GM12878 (cell line): ENCODE measurements at regions not wholly inside any gene's neighbourhood (a gene's known extent, or its start where the extent isn't known, plus 50 kb on each side); places are given as distances from the start of the nearest gene placed in this dataset.

Source experiments
- ATAC-seq: fragments of 200-7000 bp; cut with Tn5 transposase; 3 replicates; pipeline ENCODE4 v1.9.1; 2020; ENCODE audit warnings: mild to moderate bottlenecking, moderate library complexity
- BruUV-seq: library from RNA; stranded (reverse); fragments of 400-500 nt; replicated peaks from 2 replicates; lab custom pipeline; 2021; lab: Mats Ljungman, UMichigan
- CTCF ChIA-PET: fragments of 300-600 bp; sonication (Branson Sonifier 250); formaldehyde crosslinking; extraction: SDS; loops from one replicate; lab custom pipeline; 2021; ENCODE audit warnings: inconsistent platforms; lab: Yijun Ruan, JAX
- POLR2A ChIA-PET: fragments of 350-600 bp; formaldehyde crosslinking; extraction: SDS; loops from one replicate; lab custom pipeline; 2021; ENCODE audit warnings: inconsistent platforms; lab: Charles Lee
- RAD21 ChIA-PET: fragments of 300-600 bp; sonication (Branson Sonifier 250); formaldehyde crosslinking; loops from one replicate; lab custom pipeline; 2023; ENCODE audit warnings: antibody characterized with exemption; ENCODE audit not compliant: unreplicated experiment; lab: Charles Lee
- SMC1A ChIA-PET: fragments of 300-600 bp; sonication (Branson Sonifier 250); formaldehyde crosslinking; loops from one replicate; lab custom pipeline; 2023; ENCODE audit not compliant: unreplicated experiment, uncharacterized antibody; lab: Charles Lee
- DNase-seq: peaks from one replicate; pipeline ENCODE4 v3.0.0-alpha.2; 2011; ENCODE audit warnings: low read depth, low spot score
- FAIRE-seq: peaks from 3 replicates; lab custom pipeline; 2011; peaks lifted over from hg19 to GRCh38; lab: Jason Lieb, UNC
- H2AFZ ChIP-seq: 2 replicates; pipeline ENCODE4 v1.6.0; 2011; ENCODE audit warnings: low read depth, low read length, control low read depth; ENCODE audit not compliant: control insufficient read depth
- H3K27ac ChIP-seq: 2 replicates; pipeline ENCODE4 v1.5.1; 2011; ENCODE audit warnings: control low read depth; ENCODE audit not compliant: control insufficient read depth, insufficient read depth
- H3K27me3 ChIP-seq, 2 experiments: replicated peaks in 1 of 2; 2 replicates each; pipeline versions ENCODE4 v1.6.0 to v1.6.1; 2011; ENCODE audit warnings: low read length in 1 of 2; ENCODE audit not compliant: control insufficient read depth in 2 of 2, insufficient read depth in 2 of 2
- H3K36me3 ChIP-seq, 2 experiments: 2 replicates each; pipeline ENCODE4 v1.5.1; 2011; ENCODE audit warnings: low read length in 1 of 2; ENCODE audit not compliant: control insufficient read depth in 2 of 2, insufficient read depth in 2 of 2
- H3K4me1 ChIP-seq: 2 replicates; pipeline ENCODE4 v1.6.1; 2011; ENCODE audit warnings: mild to moderate bottlenecking, low read length, moderate library complexity, mixed read lengths; ENCODE audit not compliant: control insufficient read depth, insufficient read depth
- H3K4me2 ChIP-seq: 2 replicates; pipeline ENCODE4 v1.6.0; 2011; ENCODE audit warnings: control low read depth; ENCODE audit not compliant: control insufficient read depth, insufficient read depth
- H3K4me3 ChIP-seq: fragments of 200-600 bp; sonication (generic); 2 replicates; pipeline ENCODE4 v1.5.1; 2016
- H3K79me2 ChIP-seq: 2 replicates; pipeline ENCODE4 v1.6.0; 2011; ENCODE audit warnings: low read length; ENCODE audit not compliant: control insufficient read depth, insufficient read depth
- H3K9ac ChIP-seq: 2 replicates; pipeline ENCODE4 v1.8.0; 2011; ENCODE audit warnings: low read length, control low read depth, mixed read lengths; ENCODE audit not compliant: control insufficient read depth, insufficient read depth
- H3K9me3 ChIP-seq: replicated peaks from 3 replicates; pipeline ENCODE4 v1.5.1; 2011; ENCODE audit warnings: mild to moderate bottlenecking, low read length; ENCODE audit not compliant: control insufficient read depth, insufficient read depth
- H4K20me1 ChIP-seq: 2 replicates; pipeline ENCODE4 v1.6.0; 2011; ENCODE audit not compliant: control insufficient read depth, insufficient read depth
- BACH1 ChIP-seq: fragments of 450-650 bp; IDR thresholded peaks from 2 replicates; pipeline ENCODE4 v1.6.1; 2017; ENCODE audit warnings: mild to moderate bottlenecking, borderline replicate concordance
- BMI1 ChIP-seq: fragments of 450-650 bp; IDR thresholded peaks from 2 replicates; pipeline ENCODE4 v1.6.1; 2016; ENCODE audit warnings: mild to moderate bottlenecking, moderate library complexity, borderline replicate concordance
- CBFB ChIP-seq: IDR thresholded peaks from 2 replicates; pipeline ENCODE4 v1.6.1; 2016; ENCODE audit warnings: antibody characterized with exemption, low read depth
- ESRRA ChIP-seq: IDR thresholded peaks from 2 replicates; pipeline ENCODE4 v1.6.1; 2012; ENCODE audit warnings: mild to moderate bottlenecking, low read length, improper control_type of control experiment
- ETV6 ChIP-seq, 2 experiments: fragments of 450-650 bp in 1 of 2; IDR thresholded peaks in 1 of 2; conservative IDR thresholded peaks in 1 of 2; 2 replicates each; pipeline ENCODE4 v1.6.1; 2014; ENCODE audit warnings: antibody characterized with exemption in 1 of 2, borderline replicate concordance in 1 of 2, low read depth in 1 of 2, mild to moderate bottlenecking in 1 of 2, moderate library complexity in 1 of 2
- FOS ChIP-seq: IDR thresholded peaks from 3 replicates; pipeline ENCODE4 v1.6.1; 2011; ENCODE audit warnings: borderline replicate concordance; ENCODE audit not compliant: insufficient read length; ENCODE audit errors: extremely low read depth
- GATAD2B ChIP-seq: fragments of 450-650 bp; conservative IDR thresholded peaks from 2 replicates; pipeline ENCODE4 v1.6.1; 2017; ENCODE audit warnings: low read depth, mild to moderate bottlenecking, moderate library complexity
- IRF4 ChIP-seq: IDR thresholded peaks from 2 replicates; pipeline ENCODE4 v1.6.1; 2011; ENCODE audit warnings: low read depth, low read length
- JUNB ChIP-seq: IDR thresholded peaks from 2 replicates; pipeline ENCODE4 v1.6.1; 2016; ENCODE audit warnings: antibody characterized with exemption, mild to moderate bottlenecking
- NR2C1 ChIP-seq: fragments of 450-650 bp; IDR thresholded peaks from 2 replicates; pipeline ENCODE4 v1.6.1; 2017; ENCODE audit warnings: antibody characterized with exemption, mild to moderate bottlenecking, moderate library complexity
- NR2F1 ChIP-seq: fragments of 450-650 bp; conservative IDR thresholded peaks from 2 replicates; pipeline ENCODE4 v1.6.1; 2017; ENCODE audit warnings: mild to moderate bottlenecking
- NRF1 ChIP-seq: conservative IDR thresholded peaks from 2 replicates; pipeline ENCODE4 v1.6.1; 2011; ENCODE audit warnings: mild to moderate bottlenecking, low read depth, low read length, improper control_type of control experiment
- SREBF1 ChIP-seq: IDR thresholded peaks from 2 replicates; pipeline ENCODE4 v1.6.1; 2012; ENCODE audit warnings: mild to moderate bottlenecking, low read length
- SUZ12 ChIP-seq: fragments of 200-600 bp; sonication (generic); IDR thresholded peaks from one replicate; pipeline ENCODE4 v1.6.1; 2018; ENCODE audit warnings: antibody characterized with exemption, mild to moderate bottlenecking; ENCODE audit not compliant: unreplicated experiment
- ZNF24 ChIP-seq: fragments of 450-650 bp; IDR thresholded peaks from 2 replicates; pipeline ENCODE4 v1.6.1; 2017; ENCODE audit warnings: antibody characterized with exemption, mild to moderate bottlenecking
- ZNF274 ChIP-seq: IDR thresholded peaks from one replicate; pipeline ENCODE4 v1.8.0; 2011; ENCODE audit not compliant: insufficient read length, insufficient read depth
- WGBS: methylation state at CpG from one replicate; pipeline ENCODE4 v1.1.6; 2016; ENCODE audit warnings: low lambda C conversion rate; ENCODE audit not compliant: insufficient replicate concordance, insufficient coverage; ENCODE audit errors: missing lambda C conversion rate; 5-methylcytosine and 5-hydroxymethylcytosine counted together
- in situ Hi-C: fragments of 300-500 bp; cut with MboI; formaldehyde crosslinking; loops from 9 replicates; pipeline ENCODE4 v1.14.3; 2018; ENCODE audit warnings: mixed read lengths
- intact Hi-C: fragments of 100-400 bp; cut with micrococcal nuclease; formaldehyde crosslinking; loops from one replicate; pipeline ENCODE4 v1.14.2; 2022; ENCODE audit not compliant: unreplicated experiment
- TF ChIP-seq, protein P1 (sequence below): fragments of 450-650 bp; formaldehyde crosslinking; IDR thresholded peaks from 2 replicates; pipeline ENCODE4 v1.5.0; 2022; ENCODE audit warnings: mild to moderate bottlenecking, missing genetic modification characterization
- TF ChIP-seq, protein P2 (sequence below): IDR thresholded peaks from 2 replicates; pipeline ENCODE4 v1.6.1; 2011; ENCODE audit warnings: low read depth, low read length, improper control_type of control experiment, borderline replicate concordance
- TF ChIP-seq, protein P3 (sequence below): fragments of 450-650 bp; IDR thresholded peaks from 2 replicates; pipeline ENCODE4 v1.6.1; 2017; ENCODE audit warnings: mild to moderate bottlenecking, moderate library complexity

GRCh38 chr6:84317463-84317862, 90.0 kb upstream of the CEP162 start:
- ChIA-PET CTCF (no interaction called here), SMC1A (interaction anchor here (0.9 to 1.2 kb wide), 3 partner anchors 15 to 34 kb away, joined by 3 to 7 read pairs (median 3); no protein-coding TSS in a partner anchor), RAD21 (interaction anchor here (1.0 kb wide), 1 partner anchor 89 kb away, joined by 3 read pairs; the partner anchor contains the start of gene CEP162), POLR2A (no interaction called here)
- Histone ChIP-seq H3K4me1 (no peaks in the 10 kb centered on the region), H3K4me2 (no peak overlapping the region), H3K9me3 (no peaks in the 10 kb centered on the region), H3K9ac (no peak overlapping the region), H2AFZ (no peak overlapping the region), H3K4me3 (no peak overlapping the region), H3K79me2 (no peaks in the 10 kb centered on the region), H3K36me3 (no peaks in the 10 kb centered on the region), H3K27me3 (no peaks in the 10 kb centered on the region), H3K27ac (no peak overlapping the region), H4K20me1 (no peaks in the 10 kb centered on the region)
- no peak for DNase-seq
- ATAC-seq = no peak
- 0% methylated on average over 2 of the region's 2 CpGs for WGBS
- FAIRE-seq = no peak
- TF ChIP-seq, protein P1, sequence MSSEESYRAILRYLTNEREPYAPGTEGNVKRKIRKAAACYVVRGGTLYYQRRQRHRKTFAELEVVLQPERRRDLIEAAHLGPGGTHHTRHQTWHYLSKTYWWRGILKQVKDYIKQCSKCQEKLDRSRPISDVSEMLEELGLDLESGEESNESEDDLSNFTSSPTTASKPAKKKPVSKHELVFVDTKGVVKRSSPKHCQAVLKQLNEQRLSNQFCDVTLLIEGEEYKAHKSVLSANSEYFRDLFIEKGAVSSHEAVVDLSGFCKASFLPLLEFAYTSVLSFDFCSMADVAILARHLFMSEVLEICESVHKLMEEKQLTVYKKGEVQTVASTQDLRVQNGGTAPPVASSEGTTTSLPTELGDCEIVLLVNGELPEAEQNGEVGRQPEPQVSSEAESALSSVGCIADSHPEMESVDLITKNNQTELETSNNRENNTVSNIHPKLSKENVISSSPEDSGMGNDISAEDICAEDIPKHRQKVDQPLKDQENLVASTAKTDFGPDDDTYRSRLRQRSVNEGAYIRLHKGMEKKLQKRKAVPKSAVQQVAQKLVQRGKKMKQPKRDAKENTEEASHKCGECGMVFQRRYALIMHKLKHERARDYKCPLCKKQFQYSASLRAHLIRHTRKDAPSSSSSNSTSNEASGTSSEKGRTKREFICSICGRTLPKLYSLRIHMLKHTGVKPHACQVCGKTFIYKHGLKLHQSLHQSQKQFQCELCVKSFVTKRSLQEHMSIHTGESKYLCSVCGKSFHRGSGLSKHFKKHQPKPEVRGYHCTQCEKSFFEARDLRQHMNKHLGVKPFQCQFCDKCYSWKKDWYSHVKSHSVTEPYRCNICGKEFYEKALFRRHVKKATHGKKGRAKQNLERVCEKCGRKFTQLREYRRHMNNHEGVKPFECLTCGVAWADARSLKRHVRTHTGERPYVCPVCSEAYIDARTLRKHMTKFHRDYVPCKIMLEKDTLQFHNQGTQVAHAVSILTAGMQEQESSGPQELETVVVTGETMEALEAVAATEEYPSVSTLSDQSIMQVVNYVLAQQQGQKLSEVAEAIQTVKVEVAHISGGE = no peak
- TF ChIP-seq CBFB (no peak), NRF1 (no peak), ZNF24 (no peak), GATAD2B (no peak), IRF4 (no peak), NR2F1 (no peak), ETV6 (conservative IDR thresholded peaks at IDR 0.05 in 1 of 2, IDR thresholded peaks at IDR 0.05 in 1 of 2; ENCODE audit: borderline replicate concordance in 1 of 2, low read depth in 1 of 2) (no peak), ZNF274 (no peak), BMI1 (no peak), ESRRA (no peak), SUZ12 (no peak), JUNB (no peak), FOS (no peak), SREBF1 (no peak), NR2C1 (no peak), BACH1 (no peak)
- TF ChIP-seq, protein P2, sequence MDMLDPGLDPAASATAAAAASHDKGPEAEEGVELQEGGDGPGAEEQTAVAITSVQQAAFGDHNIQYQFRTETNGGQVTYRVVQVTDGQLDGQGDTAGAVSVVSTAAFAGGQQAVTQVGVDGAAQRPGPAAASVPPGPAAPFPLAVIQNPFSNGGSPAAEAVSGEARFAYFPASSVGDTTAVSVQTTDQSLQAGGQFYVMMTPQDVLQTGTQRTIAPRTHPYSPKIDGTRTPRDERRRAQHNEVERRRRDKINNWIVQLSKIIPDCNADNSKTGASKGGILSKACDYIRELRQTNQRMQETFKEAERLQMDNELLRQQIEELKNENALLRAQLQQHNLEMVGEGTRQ = no peak
- TF ChIP-seq, protein P3, sequence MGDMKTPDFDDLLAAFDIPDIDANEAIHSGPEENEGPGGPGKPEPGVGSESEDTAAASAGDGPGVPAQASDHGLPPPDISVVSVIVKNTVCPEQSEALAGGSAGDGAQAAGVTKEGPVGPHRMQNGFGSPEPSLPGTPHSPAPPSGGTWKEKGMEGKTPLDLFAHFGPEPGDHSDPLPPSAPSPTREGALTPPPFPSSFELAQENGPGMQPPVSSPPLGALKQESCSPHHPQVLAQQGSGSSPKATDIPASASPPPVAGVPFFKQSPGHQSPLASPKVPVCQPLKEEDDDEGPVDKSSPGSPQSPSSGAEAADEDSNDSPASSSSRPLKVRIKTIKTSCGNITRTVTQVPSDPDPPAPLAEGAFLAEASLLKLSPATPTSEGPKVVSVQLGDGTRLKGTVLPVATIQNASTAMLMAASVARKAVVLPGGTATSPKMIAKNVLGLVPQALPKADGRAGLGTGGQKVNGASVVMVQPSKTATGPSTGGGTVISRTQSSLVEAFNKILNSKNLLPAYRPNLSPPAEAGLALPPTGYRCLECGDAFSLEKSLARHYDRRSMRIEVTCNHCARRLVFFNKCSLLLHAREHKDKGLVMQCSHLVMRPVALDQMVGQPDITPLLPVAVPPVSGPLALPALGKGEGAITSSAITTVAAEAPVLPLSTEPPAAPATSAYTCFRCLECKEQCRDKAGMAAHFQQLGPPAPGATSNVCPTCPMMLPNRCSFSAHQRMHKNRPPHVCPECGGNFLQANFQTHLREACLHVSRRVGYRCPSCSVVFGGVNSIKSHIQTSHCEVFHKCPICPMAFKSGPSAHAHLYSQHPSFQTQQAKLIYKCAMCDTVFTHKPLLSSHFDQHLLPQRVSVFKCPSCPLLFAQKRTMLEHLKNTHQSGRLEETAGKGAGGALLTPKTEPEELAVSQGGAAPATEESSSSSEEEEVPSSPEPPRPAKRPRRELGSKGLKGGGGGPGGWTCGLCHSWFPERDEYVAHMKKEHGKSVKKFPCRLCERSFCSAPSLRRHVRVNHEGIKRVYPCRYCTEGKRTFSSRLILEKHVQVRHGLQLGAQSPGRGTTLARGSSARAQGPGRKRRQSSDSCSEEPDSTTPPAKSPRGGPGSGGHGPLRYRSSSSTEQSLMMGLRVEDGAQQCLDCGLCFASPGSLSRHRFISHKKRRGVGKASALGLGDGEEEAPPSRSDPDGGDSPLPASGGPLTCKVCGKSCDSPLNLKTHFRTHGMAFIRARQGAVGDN = no peak
- BruUV-seq = no TSS peak
- intact Hi-C loops (no loop called here), in situ Hi-C loops (no loop called here)
